Hematopoietic multipotent progenitor cell treated with erythropoietin and hydrocortisone succinate and interleukin-3 and kit ligand, for 8 days (in vitro differentiated cells): ENCODE measurements at regions not wholly inside any gene's neighbourhood (a gene's known extent, or its start where the extent isn't known, plus 50 kb on each side); places are given as distances from the start of the nearest gene placed in this dataset.

Experiments
- DNase-seq: peaks from one replicate; pipeline ENCODE4 v3.0.0-alpha.2; 2015

DNA sequence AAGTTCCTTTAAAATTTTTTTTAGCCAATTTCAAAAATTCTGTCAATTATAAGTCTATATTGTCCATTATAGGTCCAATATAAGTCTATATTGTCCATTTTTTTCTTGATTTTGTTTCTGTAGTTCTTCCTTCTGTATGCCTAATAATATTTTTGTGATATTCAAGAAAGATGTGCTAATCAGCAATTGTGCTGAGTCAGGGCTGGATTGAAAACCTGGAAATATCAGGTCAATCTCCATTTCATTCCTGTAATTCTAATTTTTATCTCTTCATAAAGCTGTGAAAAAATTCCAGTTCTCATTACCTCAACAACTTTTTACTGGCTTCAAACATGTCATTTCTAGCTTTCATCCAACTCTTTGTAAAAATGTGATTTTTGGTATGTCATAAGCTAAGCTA, 353.7 kb downstream of the SLITRK6 start:
- DNase-seq = no peak

- DNase-seq = no peak
These were observed 357.2 kb downstream of the SLITRK6 start for GRCh38 chr13:85441975-85442374.

- no peak for DNase-seq
These were observed 357.9 kb downstream of the SLITRK6 start for GRCh38 chr13:85441364-85441763.

DNA sequence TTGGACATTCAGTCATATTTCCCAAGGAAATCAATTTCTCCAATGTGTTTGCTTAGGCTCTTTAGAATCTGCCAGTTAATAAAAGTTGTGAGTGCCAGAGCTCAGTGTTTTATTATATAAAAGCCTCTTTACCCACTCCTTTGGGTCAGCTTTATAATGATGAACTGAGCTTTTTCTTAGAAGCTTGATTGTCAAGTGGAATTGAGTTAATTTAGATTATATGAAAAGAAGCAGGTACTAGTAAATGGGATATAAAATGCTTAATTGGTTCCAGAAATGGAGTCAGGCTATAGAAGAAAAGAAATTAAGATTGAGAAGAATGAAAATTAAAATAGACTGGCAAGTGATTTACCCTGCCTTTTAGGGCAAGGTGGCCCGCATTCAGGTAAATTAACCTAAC, 363.2 kb downstream of the SLITRK6 start:
- DNase-seq = no peak

DNA sequence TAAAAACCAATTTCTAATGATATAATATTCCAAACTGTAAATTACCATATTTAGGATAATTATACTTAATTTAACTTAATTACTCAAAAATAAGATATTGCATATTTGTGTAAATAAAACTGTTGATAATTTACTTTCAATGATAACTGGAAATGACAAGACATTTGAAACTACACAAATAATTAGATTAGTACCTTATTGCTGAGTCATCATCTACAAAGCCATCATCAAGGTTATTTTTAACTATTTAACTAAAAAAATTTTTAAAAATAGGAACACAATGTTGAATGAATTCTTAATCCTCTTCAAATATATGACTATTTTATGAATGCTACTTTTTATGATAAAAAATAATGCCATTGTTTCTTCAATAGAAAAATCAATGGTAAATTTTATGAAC, 364.3 kb downstream of the SLITRK6 start:
- no peak for DNase-seq

- no peak for DNase-seq
These were observed 366.3 kb downstream of the SLITRK6 start for GRCh38 chr13:85432881-85433280.

- no peak for DNase-seq
These were observed 367.5 kb downstream of the SLITRK6 start for GRCh38 chr13:85431720-85432119.

- DNase-seq = no peak
These were observed 368.9 kb downstream of the SLITRK6 start for GRCh38 chr13:85430216-85430794.

- no peak for DNase-seq
These were observed 371.8 kb downstream of the SLITRK6 start for GRCh38 chr13:85427416-85427815.

DNA sequence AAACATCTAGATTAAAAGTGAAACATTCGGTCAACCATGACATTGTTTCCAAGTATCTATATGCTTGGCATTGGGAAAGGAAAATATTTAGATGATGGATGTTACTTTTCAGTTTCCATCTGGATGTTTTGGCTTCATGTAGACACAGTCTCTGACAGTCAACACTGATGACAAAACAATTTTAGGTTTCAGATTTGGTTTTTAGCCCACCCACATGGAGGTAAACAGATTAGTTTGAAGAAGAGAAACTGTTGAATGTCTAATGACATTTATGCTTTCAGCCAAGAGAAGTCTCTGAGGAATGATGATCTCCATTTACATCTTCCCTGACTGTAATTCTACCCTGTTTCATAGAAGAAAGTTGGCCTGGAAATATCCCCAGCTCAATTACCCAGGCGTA, 379.1 kb downstream of the SLITRK6 start:
- no peak for DNase-seq

GRCh38 chr13:85419611-85420010, 379.6 kb downstream of the SLITRK6 start:
- no peak for DNase-seq

DNA sequence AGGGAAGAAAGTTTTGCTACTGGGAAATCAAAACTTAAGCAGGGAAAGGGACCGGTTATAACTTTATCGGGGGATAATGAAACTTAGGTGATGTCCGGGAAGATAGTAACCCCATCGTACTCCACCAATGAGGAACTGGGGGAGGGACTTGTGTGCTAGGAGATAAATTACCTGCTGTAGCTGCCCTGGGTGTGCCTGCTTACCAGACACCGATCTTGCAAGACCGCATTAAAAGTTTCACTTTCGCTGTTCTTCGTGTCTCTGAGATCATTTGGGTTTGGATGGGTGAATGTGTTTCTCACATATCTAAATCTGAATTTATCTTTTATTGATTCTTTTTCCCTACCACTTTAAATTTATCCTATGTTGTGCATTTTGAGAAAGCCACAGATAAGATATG, 381.4 kb downstream of the SLITRK6 start:
- no peak for DNase-seq

GRCh38 chr13:85413664-85414063, 385.6 kb downstream of the SLITRK6 start:
- no peak for DNase-seq

DNA sequence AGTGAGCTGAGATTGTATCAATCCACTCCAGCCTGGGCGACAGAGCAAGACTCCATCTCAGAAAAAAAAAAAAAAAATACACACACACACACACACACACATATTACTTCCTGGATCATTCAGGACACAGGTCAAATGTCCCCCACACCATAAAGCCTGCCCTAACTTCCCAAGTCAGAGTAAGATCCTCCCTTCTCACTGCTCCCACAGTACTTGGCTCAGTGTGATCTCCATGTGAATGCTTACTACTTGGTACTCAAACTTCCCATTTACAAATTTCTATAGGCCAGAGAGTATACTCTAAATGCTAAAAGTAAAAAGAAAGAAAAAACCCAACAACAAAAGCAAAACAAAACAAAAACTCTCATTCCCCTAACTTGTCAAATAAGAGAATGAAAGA, 386.8 kb downstream of the SLITRK6 start:
- no peak for DNase-seq

DNA sequence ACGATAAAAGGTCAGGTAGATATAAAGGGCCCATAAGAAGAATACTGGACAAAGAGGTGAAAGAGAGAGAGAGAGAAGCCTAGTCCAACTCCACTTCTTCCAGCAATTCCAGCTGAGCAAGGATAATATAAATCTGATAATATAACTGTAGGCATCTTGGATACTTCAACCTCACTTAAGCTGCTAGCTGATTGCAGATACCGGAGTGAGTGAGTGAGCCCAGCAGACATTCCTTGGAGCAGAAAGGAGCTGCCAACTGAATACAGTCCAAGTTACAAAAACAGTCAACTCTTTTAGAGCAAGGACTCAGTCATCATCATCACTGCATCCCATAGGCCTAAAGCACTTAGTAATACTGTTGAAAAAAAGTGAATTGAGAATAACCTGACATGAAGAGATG, 387.6 kb downstream of the SLITRK6 start:
- DNase-seq = no peak

DNA sequence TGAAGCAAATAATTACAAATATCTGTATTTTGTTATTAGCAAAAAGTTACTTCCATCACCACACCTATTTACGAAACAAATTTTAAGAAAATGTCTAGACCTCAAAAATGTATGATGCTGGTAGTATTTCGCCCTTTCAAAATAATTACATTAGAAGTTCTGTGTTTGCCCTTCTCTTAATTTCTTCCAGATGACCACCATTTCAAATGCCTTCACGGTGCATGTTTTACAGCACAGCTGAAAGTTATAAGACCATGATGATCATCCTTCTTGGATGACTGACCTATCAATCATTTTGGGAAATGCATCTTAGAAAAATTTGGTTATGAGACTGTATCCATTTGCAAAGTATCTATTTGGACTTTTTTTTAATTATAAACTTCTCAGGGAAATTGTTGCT, 390.8 kb downstream of the SLITRK6 start:
- no peak for DNase-seq

DNA sequence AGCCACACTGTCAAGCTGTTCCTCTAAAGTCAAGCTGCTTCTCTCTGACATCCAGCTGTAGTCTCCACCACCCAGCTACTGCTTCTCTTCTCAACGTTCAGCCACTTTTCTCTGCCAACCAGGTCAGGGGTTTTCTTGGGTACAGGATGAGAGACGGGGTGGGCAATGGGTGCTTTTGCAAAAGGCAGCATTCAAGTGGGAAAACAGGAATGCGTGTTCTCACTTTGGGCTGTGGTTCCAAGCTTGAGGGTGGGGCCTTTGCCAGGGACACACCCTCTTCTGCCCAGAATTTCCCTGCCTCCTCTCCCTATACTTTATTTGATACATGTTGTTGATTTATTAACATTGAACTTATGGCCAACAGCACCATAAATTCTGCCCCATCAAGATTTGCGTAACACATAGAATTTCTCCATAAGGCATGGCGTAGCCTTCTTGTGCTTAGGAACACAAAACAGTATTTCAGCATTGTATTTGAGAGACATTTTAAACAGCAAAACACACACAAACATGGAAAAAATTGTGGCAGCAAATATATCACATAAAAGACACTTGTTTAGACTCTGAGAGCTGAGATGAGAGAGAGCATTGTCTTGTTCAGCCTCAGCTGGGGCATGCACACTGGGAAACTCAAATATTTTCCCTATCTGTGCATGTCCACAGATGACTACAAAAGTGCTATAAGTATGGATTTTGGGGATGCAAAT, 392.8 kb downstream of the SLITRK6 start:
- no peak for DNase-seq

DNA sequence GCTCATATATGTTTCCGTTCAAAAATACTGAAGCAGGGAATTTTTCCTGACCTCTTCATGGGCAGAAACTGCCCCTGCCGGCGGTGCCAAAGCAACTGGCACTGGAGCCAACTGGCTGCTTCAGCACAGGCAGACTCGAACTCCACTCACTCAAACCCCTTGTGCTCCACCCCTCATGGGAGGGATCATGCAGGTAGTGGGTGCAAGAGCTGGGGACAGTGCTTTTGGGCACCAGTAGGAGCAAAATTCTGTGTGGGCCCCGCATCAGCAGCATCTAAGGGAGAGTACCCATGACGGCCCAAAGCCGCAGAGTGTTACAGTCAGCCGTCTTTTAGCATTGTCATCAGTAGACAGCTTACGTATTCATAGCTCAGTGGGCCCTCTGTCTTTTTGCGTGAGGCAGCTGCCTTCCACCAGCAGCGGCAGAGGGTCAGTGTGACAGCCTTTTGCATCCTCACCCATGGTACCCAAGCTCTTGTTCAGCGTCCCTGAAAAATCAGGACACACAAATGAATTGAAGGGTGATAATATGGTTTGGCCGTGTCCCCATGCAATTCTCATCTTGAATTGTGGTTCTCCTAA, 393.8 kb downstream of the SLITRK6 start:
- no peak for DNase-seq

DNA sequence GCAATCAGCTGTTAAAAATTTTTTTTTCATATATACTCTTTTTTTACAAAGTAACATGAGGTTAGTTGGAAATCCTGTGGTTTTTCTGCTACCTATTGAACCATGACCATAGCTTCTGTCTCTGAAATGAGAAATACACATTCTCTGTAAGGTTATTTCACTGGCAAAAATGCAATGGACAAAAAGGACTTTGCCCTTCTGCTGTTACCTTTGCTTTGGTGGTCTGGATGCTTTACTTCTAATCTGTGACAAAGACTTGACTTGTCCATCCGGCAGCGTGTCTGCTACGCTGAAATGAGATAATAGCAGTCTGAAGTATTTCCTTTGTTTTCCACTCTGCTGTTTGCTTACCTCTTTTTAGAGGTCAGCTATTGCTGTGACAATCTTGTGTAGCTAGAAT, 412.8 kb downstream of the SLITRK6 start:
- DNase-seq = no peak

DNA sequence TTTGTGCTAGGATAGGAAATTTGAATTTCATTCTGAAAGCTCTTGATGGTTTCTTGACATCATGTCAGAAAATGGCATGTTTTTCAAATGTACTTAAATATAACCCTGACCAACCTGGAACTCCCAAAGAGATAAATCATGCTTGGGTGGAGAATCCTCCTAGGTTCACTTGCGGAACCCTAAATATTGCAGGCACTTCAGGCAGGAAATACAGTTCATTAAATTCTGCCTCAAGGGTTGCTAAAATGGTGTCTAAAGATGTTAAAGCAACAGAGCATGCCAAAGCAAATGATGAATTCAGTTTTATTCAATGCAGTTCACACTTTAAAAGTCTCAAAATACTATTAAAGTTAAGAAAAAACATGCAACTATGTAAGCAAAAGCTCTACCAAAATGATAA, 415.9 kb downstream of the SLITRK6 start:
- DNase-seq = no peak

DNA sequence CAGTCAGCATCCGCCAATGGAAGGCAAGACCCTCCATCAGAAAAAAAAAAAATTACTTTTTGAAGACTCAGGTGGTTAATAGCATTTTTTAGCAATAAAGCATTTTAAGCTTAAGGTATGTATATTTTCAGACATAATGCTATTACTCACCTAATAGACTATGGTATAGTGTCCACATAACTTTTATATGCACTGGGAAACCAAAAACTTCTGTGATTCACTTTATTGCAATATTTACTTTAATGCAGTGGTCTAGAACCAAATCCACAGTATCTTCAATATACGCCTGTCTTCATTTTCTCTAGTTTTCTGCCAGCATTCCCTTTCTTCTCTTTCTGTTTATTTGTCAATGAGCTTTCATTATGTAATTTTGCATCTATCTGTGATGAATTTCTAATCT, 418.1 kb downstream of the SLITRK6 start:
- DNase-seq = no peak

GRCh38 chr13:85379991-85380390, 419.2 kb downstream of the SLITRK6 start:
- DNase-seq = no peak

DNA sequence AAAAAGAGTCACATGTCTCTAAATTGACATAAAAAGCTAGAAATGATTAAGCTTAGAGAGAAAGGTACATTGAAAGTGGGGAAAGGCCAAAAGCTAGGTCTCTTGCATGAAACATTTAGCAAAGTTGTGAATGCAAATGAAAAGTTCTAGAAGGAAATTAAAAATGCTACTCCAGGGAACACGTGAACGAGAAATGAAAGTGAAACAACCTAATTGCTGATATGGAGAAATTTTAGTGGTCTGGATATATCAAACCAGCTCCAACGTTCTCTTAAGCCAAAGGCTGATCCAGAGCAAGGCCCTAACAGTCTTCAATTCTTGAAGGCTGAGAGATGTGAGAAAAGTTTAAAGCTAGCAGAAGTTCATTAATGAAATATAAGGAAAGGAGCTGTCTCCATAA, 419.8 kb downstream of the SLITRK6 start:
- DNase-seq = no peak

- no peak for DNase-seq
These were observed 421.4 kb downstream of the SLITRK6 start for GRCh38 chr13:85377783-85378182.

GRCh38 chr13:85373322-85373721, 425.9 kb downstream of the SLITRK6 start:
- DNase-seq = no peak
